Parathyroid adenoma (tissue), 2 donors: ENCODE measurements at regions not wholly inside any gene's neighbourhood (a gene's known extent, or its start where the extent isn't known, plus 50 kb on each side); places are given as distances from the start of the nearest gene placed in this dataset.

Experiments
- H2AFZ ChIP-seq: fragments of 300-600 bp; sonication (generic); one replicate; pipeline ENCODE4 v1.7.0; 2017; ENCODE audit warnings: antibody characterized with exemption, mild to moderate bottlenecking
- H3K27ac ChIP-seq: fragments of 300-600 bp; sonication (generic); one replicate; pipeline ENCODE4 v1.7.0; 2017
- H3K27me3 ChIP-seq: fragments of 300-600 bp; sonication (generic); one replicate; pipeline ENCODE4 v1.7.0; 2017; ENCODE audit warnings: low read length; ENCODE audit not compliant: control insufficient read depth, insufficient read depth
- H3K36me3 ChIP-seq: fragments of 300-600 bp; sonication (generic); one replicate; pipeline ENCODE4 v1.7.0; 2017; ENCODE audit warnings: low read length; ENCODE audit not compliant: control insufficient read depth, insufficient read depth
- H3K4me1 ChIP-seq: fragments of 300-600 bp; sonication (generic); one replicate; pipeline ENCODE4 v1.7.0; 2017; ENCODE audit warnings: control low read depth
- H3K4me2 ChIP-seq: fragments of 300-600 bp; sonication (generic); one replicate; pipeline ENCODE4 v1.7.0; 2017; ENCODE audit warnings: low read length
- H3K4me3 ChIP-seq: fragments of 300-600 bp; sonication (generic); one replicate; pipeline ENCODE4 v1.7.0; 2017; ENCODE audit warnings: low read depth, low read length
- H3K79me2 ChIP-seq: fragments of 300-600 bp; sonication (generic); one replicate; pipeline ENCODE4 v1.7.0; 2017; ENCODE audit warnings: control low read depth
- H3K9ac ChIP-seq: fragments of 300-600 bp; sonication (generic); one replicate; pipeline ENCODE4 v1.7.0; 2017; ENCODE audit warnings: mild to moderate bottlenecking
- H3K9me3 ChIP-seq: fragments of 300-600 bp; sonication (generic); one replicate; pipeline ENCODE4 v1.7.0; 2017; ENCODE audit warnings: low read length; ENCODE audit not compliant: control insufficient read depth
- CTCF ChIP-seq: fragments of 300-600 bp; sonication (generic); IDR thresholded peaks from one replicate; pipeline ENCODE4 v1.7.0; 2017; ENCODE audit warnings: antibody characterized with exemption, mild to moderate bottlenecking
- donor health status: primary hyperparathyroidism.

GRCh38 chr2:11901351-11902069 is 155.1 kb downstream of the LPIN1 start:
- no peak overlapping the region for H3K27ac ChIP-seq
- H3K27me3 ChIP-seq = no peaks in the 10 kb centered on the region
- no peaks in the 10 kb centered on the region for H3K36me3 ChIP-seq
- H3K9me3 ChIP-seq = no peaks in the 10 kb centered on the region
- H3K4me2 ChIP-seq = no peak overlapping the region
- TF ChIP-seq CTCF = no peak
- no peak overlapping the region for H2AFZ ChIP-seq
- no peak overlapping the region for H3K4me3 ChIP-seq
- H3K4me1 ChIP-seq = no peaks in the 10 kb centered on the region
- no peak overlapping the region for H3K9ac ChIP-seq
- H3K79me2 ChIP-seq = no peaks in the 10 kb centered on the region

GRCh38 chr2:11903085-11903606 is 156.7 kb downstream of the LPIN1 start:
- TF ChIP-seq CTCF = no peak
- H3K4me3 ChIP-seq = no peak overlapping the region
- no peaks in the 10 kb centered on the region for H3K4me1 ChIP-seq
- H2AFZ ChIP-seq = no peak overlapping the region
- no peak overlapping the region for H3K27ac ChIP-seq
- H3K9me3 ChIP-seq = no peaks in the 10 kb centered on the region
- H3K9ac ChIP-seq = no peak overlapping the region
- H3K36me3 ChIP-seq = no peaks in the 10 kb centered on the region
- no peak overlapping the region for H3K4me2 ChIP-seq
- no peaks in the 10 kb centered on the region for H3K27me3 ChIP-seq
- no peaks in the 10 kb centered on the region for H3K79me2 ChIP-seq

- H3K79me2 ChIP-seq = no peaks in the 10 kb centered on the region
- H3K36me3 ChIP-seq = no peaks in the 10 kb centered on the region
- no peak for TF ChIP-seq CTCF
- H3K4me2 ChIP-seq = no peak overlapping the region
- H3K27ac ChIP-seq = no peak overlapping the region
- H3K4me3 ChIP-seq = no peak overlapping the region
- no peaks in the 10 kb centered on the region for H3K4me1 ChIP-seq
- no peak overlapping the region for H3K9ac ChIP-seq
- H3K27me3 ChIP-seq = no peaks in the 10 kb centered on the region
- no peaks in the 10 kb centered on the region for H3K9me3 ChIP-seq
- H2AFZ ChIP-seq = no peak overlapping the region
Observed at GRCh38 chr2:11904029-11904428, 157.6 kb downstream of the LPIN1 start.

- H3K4me1 ChIP-seq = no peaks in the 10 kb centered on the region
- H3K79me2 ChIP-seq = no peaks in the 10 kb centered on the region
- no peak overlapping the region for H3K4me3 ChIP-seq
- no peak overlapping the region for H3K9ac ChIP-seq
- no peaks in the 10 kb centered on the region for H3K27me3 ChIP-seq
- H3K9me3 ChIP-seq = no peaks in the 10 kb centered on the region
- no peak overlapping the region for H3K27ac ChIP-seq
- no peak overlapping the region for H2AFZ ChIP-seq
- H3K4me2 ChIP-seq = no peak overlapping the region
- no peaks in the 10 kb centered on the region for H3K36me3 ChIP-seq
- TF ChIP-seq CTCF = no peak
Observed at GRCh38 chr2:11904941-11905340, 158.5 kb downstream of the LPIN1 start.

- H3K27ac ChIP-seq = no peak overlapping the region
- no peaks in the 10 kb centered on the region for H3K9me3 ChIP-seq
- H3K4me2 ChIP-seq = no peak overlapping the region
- no peaks in the 10 kb centered on the region for H3K4me1 ChIP-seq
- H3K36me3 ChIP-seq = no peaks in the 10 kb centered on the region
- H3K9ac ChIP-seq = no peak overlapping the region
- H3K79me2 ChIP-seq = no peaks in the 10 kb centered on the region
- TF ChIP-seq CTCF = no peak
- H3K4me3 ChIP-seq = no peak overlapping the region
- H3K27me3 ChIP-seq = no peaks in the 10 kb centered on the region
- H2AFZ ChIP-seq = no peak overlapping the region
Observed at GRCh38 chr2:11907190-11907589, 160.8 kb downstream of the LPIN1 start.
